GM12872 (cell line): ENCODE measurements at regions not wholly inside any gene's neighbourhood (a gene's known extent, or its start where the extent isn't known, plus 50 kb on each side); places are given as distances from the start of the nearest gene placed in this dataset.

ENCODE experiments used
- TF ChIP-seq, protein P1 (sequence below): IDR thresholded peaks from 3 replicates; pipeline ENCODE4 v1.5.1; 2011; ENCODE audit warnings: low read depth, mild to moderate bottlenecking, low read length, moderate library complexity; ENCODE audit not compliant: insufficient read depth

DNA sequence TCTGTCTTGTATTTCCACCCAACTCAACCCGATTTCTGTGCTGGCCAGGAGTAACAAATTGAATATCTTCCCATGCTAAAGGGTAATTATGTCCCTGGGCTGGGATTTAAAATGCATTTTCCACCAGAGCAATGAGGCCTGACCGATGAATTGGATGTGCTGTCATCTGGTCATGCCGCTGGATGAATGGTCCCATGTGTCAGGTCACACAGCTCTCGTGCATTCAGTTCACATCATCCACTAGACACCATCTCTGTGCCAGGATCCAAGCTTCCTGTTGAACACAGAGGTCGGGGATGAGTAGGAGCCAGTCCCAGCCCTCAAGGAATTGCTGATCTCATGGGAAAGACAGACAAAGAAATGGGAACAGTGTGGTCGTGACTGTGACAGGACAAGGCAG lies 200.8 kb downstream of the ADRA2A start:
- TF ChIP-seq, protein P1, sequence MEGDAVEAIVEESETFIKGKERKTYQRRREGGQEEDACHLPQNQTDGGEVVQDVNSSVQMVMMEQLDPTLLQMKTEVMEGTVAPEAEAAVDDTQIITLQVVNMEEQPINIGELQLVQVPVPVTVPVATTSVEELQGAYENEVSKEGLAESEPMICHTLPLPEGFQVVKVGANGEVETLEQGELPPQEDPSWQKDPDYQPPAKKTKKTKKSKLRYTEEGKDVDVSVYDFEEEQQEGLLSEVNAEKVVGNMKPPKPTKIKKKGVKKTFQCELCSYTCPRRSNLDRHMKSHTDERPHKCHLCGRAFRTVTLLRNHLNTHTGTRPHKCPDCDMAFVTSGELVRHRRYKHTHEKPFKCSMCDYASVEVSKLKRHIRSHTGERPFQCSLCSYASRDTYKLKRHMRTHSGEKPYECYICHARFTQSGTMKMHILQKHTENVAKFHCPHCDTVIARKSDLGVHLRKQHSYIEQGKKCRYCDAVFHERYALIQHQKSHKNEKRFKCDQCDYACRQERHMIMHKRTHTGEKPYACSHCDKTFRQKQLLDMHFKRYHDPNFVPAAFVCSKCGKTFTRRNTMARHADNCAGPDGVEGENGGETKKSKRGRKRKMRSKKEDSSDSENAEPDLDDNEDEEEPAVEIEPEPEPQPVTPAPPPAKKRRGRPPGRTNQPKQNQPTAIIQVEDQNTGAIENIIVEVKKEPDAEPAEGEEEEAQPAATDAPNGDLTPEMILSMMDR = no peak

DNA sequence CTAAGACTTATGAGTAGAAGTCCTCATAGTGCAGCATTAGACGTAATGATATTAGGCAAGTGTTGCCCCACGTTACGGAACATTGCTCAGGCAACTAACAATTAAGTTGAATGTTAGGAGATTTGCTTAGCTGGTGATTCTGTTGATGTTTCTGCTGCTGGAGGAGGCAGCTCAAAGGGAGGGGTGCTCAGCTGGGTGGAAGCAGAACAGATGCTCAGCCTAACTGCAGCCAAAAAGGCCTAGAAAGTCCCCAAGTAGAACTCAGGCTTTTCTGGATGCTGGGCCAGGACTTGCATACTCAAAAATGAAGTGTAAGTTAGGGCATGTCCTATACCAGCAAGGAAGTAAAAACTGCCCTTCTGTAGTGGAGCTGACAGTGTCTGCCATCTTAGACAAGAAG lies 201.4 kb downstream of the ADRA2A start:
- TF ChIP-seq, protein P1 = no peak

DNA sequence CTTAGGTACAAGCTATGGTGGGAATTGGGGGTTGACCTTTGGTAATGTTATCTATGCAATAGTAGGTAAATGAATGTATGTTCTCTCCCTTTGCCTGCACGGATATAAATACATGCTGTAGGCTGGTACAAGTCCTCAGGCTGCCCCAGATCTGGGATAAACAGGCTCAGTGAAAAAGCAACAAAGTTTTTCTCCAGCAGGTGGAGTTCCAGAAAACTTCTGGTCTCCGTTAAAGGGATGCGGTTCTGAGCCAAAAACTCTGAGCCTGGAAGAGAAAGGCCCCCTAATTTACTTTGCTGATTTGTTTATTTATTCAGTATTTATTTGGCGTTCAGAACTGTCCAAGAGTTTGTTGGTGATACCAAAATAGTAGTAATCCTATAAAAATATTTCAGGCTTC lies 204.7 kb downstream of the ADRA2A start:
- TF ChIP-seq, protein P1 = no peak

DNA sequence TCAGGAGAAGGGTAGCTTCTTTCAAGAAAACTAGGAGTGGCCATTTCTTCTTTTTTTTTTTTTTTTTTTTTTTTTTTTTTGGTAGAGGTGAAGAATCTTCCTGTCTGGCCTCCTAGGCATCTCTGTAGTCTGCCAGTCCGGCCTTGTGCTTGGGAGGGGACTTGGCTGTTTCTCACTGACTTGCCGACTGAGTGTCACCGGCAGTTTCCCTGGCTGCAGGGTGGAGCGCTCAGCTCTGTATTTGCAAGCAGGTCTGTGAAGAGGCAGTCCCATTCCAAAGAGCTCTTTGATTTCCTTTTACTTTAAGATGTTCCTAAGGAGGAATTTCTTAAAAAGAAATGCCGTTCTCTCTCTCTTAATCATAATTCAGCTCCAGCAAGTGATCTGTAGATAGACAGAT lies 212.6 kb downstream of the ADRA2A start:
- TF ChIP-seq, protein P1 = no peak

DNA sequence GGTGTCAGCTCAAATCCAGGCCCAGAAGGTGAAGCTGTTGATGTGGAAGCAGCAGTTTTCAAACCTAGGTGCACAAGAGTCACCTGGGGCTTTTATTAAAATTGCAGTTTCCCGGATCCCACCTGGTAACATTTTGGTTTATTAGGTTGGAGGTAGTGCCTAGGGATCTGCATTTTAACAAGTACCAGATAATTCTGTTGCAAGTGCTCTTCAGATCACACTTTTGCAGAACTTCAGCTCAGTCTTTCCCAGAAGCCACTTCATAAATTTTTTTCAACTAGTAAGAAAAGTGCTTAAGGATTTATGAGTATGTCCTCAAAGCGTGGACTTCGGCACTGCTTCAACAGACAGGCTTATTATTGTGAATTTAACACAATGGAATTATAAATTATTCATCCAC lies 213.8 kb downstream of the ADRA2A start:
- TF ChIP-seq, protein P1 = no peak

DNA sequence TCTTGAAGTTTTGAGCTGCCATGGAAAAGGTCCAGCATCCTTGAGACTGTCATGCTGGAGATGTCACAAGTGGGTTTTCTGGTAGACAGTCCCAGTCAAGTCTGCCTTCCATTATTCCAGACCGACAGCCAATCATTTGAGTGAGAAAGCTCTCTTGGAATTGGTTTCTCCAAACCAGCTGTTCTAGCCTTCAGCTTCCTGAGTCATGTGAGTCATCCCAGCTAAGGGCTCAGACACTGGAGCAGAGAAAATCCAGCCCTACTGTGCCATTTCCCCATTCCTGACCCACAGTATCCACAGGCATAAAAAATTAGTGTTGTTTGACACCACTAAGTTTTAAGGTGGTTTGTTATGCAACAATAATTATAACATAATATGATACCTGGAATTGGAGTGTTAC lies 219.0 kb downstream of the ADRA2A start:
- TF ChIP-seq, protein P1 = no peak

DNA sequence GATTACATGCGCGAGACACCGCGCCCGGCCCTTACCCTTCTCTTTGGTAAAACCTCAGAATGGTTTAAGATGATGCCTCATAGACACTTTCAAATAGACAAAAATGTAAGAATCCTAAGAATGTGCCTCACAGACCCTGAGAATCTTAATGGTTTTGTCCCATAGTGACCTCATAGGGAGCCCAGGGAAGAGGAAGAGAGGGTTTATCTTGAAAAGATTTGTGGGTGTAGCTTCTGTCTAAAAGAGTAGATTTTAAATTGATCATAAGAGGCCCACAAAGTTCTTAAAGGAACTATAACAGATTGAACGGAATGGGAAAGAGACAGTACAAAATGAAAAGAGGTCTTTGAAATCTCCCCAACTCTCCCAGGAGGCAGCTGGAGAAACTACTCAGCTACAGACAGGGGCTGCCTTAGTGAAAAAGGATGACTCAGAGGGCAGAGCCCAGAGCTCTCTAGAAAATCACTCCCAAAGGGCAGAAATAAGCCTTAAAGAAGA lies 220.6 kb downstream of the ADRA2A start:
- TF ChIP-seq, protein P1 = no peak

DNA sequence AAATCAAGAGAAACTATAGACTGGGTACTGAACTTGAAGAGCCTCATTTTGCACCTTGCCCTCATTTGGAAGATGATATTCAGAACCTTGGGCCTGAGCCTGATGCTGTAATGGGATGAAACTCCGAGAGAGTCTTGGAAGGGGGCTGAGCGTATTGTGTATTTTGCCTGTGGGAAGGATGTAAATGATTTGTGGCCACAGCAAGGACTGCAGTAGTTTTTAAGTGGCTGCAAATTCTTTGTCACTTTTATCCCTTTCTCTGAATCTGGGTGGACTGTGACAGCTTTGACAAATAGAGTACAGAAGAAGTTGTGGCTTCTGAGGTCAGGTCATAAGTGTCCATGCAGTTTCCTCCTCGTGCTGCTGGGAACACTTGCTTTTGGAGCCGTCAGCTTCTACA lies 221.2 kb downstream of the ADRA2A start:
- TF ChIP-seq, protein P1 = no peak
